Lower lobe of right lung (tissue), 2 donors: ENCODE measurements at regions not wholly inside any gene's neighbourhood (a gene's known extent, or its start where the extent isn't known, plus 50 kb on each side); places are given as distances from the start of the nearest gene placed in this dataset.
"Not testable (repeated sequence)": the region's sequence is repeated elsewhere in the genome, so short reads cannot be mapped to it uniquely, and the experiment has no call there.

ENCODE experiments used
- ATAC-seq, 2 donors: fragments of 200-7000 bp; cut with Tn5 transposase; one replicate each; pipeline ENCODE4 v1.9.1; 2020 to 2022; ENCODE audit warnings: mild to moderate bottlenecking in 2 of 2, moderate library complexity in 2 of 2
- DNase-seq: peaks from one replicate; pipeline ENCODE4 v3.0.0-alpha.2; 2020
- H3K27ac ChIP-seq: fragments of 200-600 bp; one replicate; pipeline ENCODE4 v1.8.0; 2022
- H3K27me3 ChIP-seq: fragments of 200-600 bp; one replicate; pipeline ENCODE4 v1.8.0; 2022; ENCODE audit warnings: low read depth
- H3K36me3 ChIP-seq: fragments of 200-600 bp; one replicate; pipeline ENCODE4 v1.8.0; 2022; ENCODE audit warnings: mild to moderate bottlenecking
- H3K4me1 ChIP-seq: fragments of 200-600 bp; one replicate; pipeline ENCODE4 v1.8.0; 2022
- H3K4me3 ChIP-seq: fragments of 200-600 bp; one replicate; pipeline ENCODE4 v1.8.0; 2022; ENCODE audit warnings: mild to moderate bottlenecking
- H3K9me3 ChIP-seq: fragments of 200-600 bp; one replicate; pipeline ENCODE4 v1.8.0; 2022
- CTCF ChIP-seq: fragments of 200-600 bp; IDR thresholded peaks from one replicate; pipeline ENCODE4 v1.8.0; 2022; ENCODE audit warnings: antibody characterized with exemption, mild to moderate bottlenecking
- intact Hi-C: fragments of 100-400 bp; cut with DNase I; formaldehyde crosslinking; loops from one replicate; pipeline ENCODE4 v1.11.0; 2022
- donor health status: DM: no; HTN: yes; CAD: no; lungs with severe emphysema.

GRCh38 chr10:22158426-22158825 lies 59.4 kb downstream of the EBLN1 start:
- Histone ChIP-seq H3K4me3 (no peak overlapping the region), H3K9me3 (no peaks in the 10 kb centered on the region), H3K4me1 (no peaks in the 10 kb centered on the region), H3K27ac (no peak overlapping the region), H3K36me3 (no peaks in the 10 kb centered on the region), H3K27me3 (no peaks in the 10 kb centered on the region)
- ATAC-seq (no peak), DNase-seq (no peak)
- intact Hi-C loops = no loop called here
- no peak for TF ChIP-seq CTCF

- TF ChIP-seq CTCF = no peak
- no peak for DNase-seq
- H3K27me3 ChIP-seq = no peaks in the 10 kb centered on the region
- intact Hi-C loops = no loop called here
- H3K27ac ChIP-seq = no peak overlapping the region
- H3K4me3 ChIP-seq = no peak overlapping the region
- no peaks in the 10 kb centered on the region for H3K4me1 ChIP-seq
- no peaks in the 10 kb centered on the region for H3K36me3 ChIP-seq
- H3K9me3 ChIP-seq = no peaks in the 10 kb centered on the region
- ATAC-seq = no peak
Measured at GRCh38 chr10:22156750-22157149, 61.1 kb downstream of the EBLN1 start.

GRCh38 chr10:22152403-22152802 lies 65.4 kb downstream of the EBLN1 start:
- H3K9me3 ChIP-seq = no peaks in the 10 kb centered on the region
- H3K4me3 ChIP-seq = no peak overlapping the region
- no peaks in the 10 kb centered on the region for H3K27me3 ChIP-seq
- no peak for TF ChIP-seq CTCF
- no peak for DNase-seq
- no peak overlapping the region for H3K27ac ChIP-seq
- H3K36me3 ChIP-seq = no peaks in the 10 kb centered on the region
- no peak for ATAC-seq
- intact Hi-C loops = no loop called here
- H3K4me1 ChIP-seq = no peaks in the 10 kb centered on the region

- Histone ChIP-seq H3K27ac (no peak overlapping the region), H3K36me3 (no peaks in the 10 kb centered on the region), H3K9me3 (no peaks in the 10 kb centered on the region), H3K4me3 (no peak overlapping the region), H3K27me3 (no peaks in the 10 kb centered on the region), H3K4me1 (no peaks in the 10 kb centered on the region)
- ATAC-seq (no peak), DNase-seq (no peak)
- TF ChIP-seq CTCF = no peak
- intact Hi-C loops = no loop called here
Measured at GRCh38 chr10:22150842-22151241, 67.0 kb downstream of the EBLN1 start.

GRCh38 chr10:22148961-22149360 lies 68.9 kb downstream of the EBLN1 start:
- Histone ChIP-seq H3K4me3 (no peak overlapping the region), H3K4me1 (no peaks in the 10 kb centered on the region), H3K27ac (no peak overlapping the region), H3K9me3 (no peaks in the 10 kb centered on the region), H3K27me3 (no peaks in the 10 kb centered on the region), H3K36me3 (no peaks in the 10 kb centered on the region)
- no peak for DNase-seq
- intact Hi-C loops = no loop called here
- no peak for ATAC-seq
- TF ChIP-seq CTCF = no peak

- H3K4me1 ChIP-seq, H3K4me3 ChIP-seq, DNase-seq, H3K27ac ChIP-seq, H3K27me3 ChIP-seq, ATAC-seq, H3K9me3 ChIP-seq, intact Hi-C loops, H3K36me3 ChIP-seq: not testable (repeated sequence)
Measured at GRCh38 chr10:22145873-22146272, 71.9 kb downstream of the EBLN1 start.
